COR-L47 (cell line): ENCODE measurements at regions not wholly inside any gene's neighbourhood (a gene's known extent, or its start where the extent isn't known, plus 50 kb on each side); places are given as distances from the start of the nearest gene placed in this dataset.

Experiments
- DNase-seq: peaks from one replicate; lab custom pipeline; 2025; lab: John Stamatoyannopoulos, UW

DNA sequence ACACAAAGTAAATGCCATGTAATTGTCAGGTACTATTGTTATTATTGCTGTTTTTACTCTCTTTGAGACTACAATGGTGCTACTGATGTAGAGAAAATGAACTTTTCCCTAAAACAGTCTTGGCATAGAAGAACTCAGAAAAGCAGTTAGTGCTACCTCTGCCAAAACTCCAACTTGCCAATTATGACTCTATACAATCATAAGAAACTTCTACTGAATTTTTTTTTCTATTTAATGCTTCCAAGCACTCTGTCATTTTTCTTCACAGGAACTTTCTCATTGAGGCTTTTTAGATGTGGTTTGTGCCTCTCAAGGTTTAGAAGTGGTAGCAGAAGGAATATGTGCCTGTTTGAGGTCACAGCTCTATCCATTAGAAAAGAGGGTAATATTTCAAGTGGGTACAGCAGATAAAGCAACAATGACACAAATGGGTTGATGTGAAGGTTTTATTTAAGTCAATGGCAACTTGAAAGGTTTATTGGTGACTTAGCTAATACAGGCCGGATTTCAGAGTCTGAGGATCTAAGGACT is 64.0 kb upstream of the FERD3L start:
- no peak for DNase-seq

DNA sequence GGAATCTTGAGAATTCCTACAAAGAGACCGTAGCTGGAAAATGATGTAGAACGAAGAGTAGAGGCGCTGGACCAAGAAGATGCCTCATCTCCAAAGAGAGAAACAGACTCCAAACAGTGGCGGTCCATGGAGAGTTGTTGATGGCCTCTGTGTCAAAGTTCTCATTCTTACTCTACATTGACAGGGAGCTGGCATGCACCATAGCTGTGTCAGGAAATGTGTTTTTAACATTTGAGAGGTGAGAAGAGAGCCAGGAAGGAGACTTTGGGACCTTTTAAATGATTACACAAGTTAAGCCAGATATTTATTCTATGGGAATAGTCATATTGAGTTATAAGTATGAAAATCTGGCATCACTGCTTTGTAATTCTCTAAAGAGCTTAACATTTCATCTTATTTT is 61.5 kb upstream of the FERD3L start:
- no peak for DNase-seq

DNA sequence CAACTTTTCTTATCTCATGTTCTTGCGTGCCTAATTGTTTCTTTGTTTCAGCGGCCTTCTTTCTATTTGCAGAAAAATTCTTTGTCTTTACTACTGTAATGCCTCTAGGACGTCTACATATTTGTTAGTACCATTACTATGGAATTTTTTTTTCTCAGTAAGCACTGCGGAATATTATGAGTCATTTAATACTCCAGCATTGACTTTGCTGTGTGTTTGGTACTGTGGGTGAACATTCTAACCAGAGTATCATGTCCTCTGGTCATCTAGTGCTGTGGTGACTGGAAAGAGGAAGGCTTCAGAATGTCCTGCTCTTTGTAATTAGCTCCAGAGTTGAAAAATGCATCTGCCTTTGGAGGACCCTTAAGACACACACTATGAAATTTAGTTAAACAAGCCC is 58.5 kb upstream of the FERD3L start:
- no peak for DNase-seq

DNA sequence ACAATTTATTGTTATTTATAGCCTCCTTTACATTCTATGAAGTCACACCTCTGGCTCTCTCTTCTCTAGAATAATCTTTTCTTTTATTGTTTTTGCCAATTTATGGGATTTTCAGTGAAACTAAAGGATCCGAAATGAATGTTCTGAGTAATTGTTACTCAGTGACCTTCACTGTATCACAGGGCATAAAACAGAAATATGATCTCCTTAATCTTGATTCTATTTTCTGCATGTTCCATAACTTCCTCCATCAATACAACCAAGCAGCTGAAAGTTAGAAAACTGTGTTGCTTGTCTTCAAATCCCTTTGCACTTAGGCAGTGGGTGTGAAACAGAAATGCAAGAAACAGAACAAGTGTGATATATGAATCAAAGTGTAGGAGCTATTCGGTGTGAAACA is 57.4 kb upstream of the FERD3L start:
- no peak for DNase-seq
